WTC11 (cell line): ENCODE measurements at regions not wholly inside any gene's neighbourhood (a gene's known extent, or its start where the extent isn't known, plus 50 kb on each side); places are given as distances from the start of the nearest gene placed in this dataset.

ENCODE experiments used
- AFF4 ChIP-seq: sonication (generic); formaldehyde crosslinking; IDR thresholded peaks from 2 replicates; pipeline ENCODE4 v1.8.1; 2023; ENCODE audit warnings: mild to moderate bottlenecking, missing genetic modification reagents, borderline replicate concordance
- CBFB ChIP-seq: sonication (generic); formaldehyde crosslinking; IDR thresholded peaks from 2 replicates; pipeline ENCODE4 v1.8.1; 2022; ENCODE audit warnings: mild to moderate bottlenecking, low read depth, missing genetic modification reagents
- CTCF ChIP-seq: fragments of 200-600 bp; IDR thresholded peaks from 2 replicates; pipeline ENCODE4 v1.8.0; 2022; ENCODE audit warnings: antibody characterized with exemption
- E2F1 ChIP-seq: sonication (generic); formaldehyde crosslinking; IDR thresholded peaks from 2 replicates; pipeline ENCODE4 v1.8.0; 2022; ENCODE audit warnings: mild to moderate bottlenecking, missing genetic modification reagents
- ETV6 ChIP-seq: sonication (generic); formaldehyde crosslinking; IDR thresholded peaks from 2 replicates; pipeline ENCODE4 v1.8.1; 2022; ENCODE audit warnings: mild to moderate bottlenecking, missing genetic modification reagents
- FOXP4 ChIP-seq: sonication (generic); formaldehyde crosslinking; IDR thresholded peaks from 2 replicates; pipeline ENCODE4 v1.8.0; 2022; ENCODE audit warnings: mild to moderate bottlenecking, missing genetic modification reagents
- SP1 ChIP-seq: sonication (generic); formaldehyde crosslinking; conservative IDR thresholded peaks from 2 replicates; pipeline ENCODE4 v1.8.1; 2022; ENCODE audit warnings: missing genetic modification reagents
- STAT6 ChIP-seq: sonication (generic); formaldehyde crosslinking; conservative IDR thresholded peaks from 2 replicates; pipeline ENCODE4 v1.8.1; 2023; ENCODE audit warnings: mild to moderate bottlenecking, low read depth, missing genetic modification reagents, moderate library complexity
- TEAD4 ChIP-seq: sonication (generic); formaldehyde crosslinking; IDR thresholded peaks from 2 replicates; pipeline ENCODE4 v1.8.0; 2022; ENCODE audit warnings: mild to moderate bottlenecking, missing genetic modification reagents
- USF1 ChIP-seq: sonication (generic); formaldehyde crosslinking; IDR thresholded peaks from 2 replicates; pipeline ENCODE4 v1.8.0; 2022; ENCODE audit warnings: mild to moderate bottlenecking, missing genetic modification reagents
- ZBTB43 ChIP-seq: sonication (generic); formaldehyde crosslinking; IDR thresholded peaks from 2 replicates; pipeline ENCODE4 v1.8.1; 2023; ENCODE audit warnings: mild to moderate bottlenecking, missing genetic modification reagents

GRCh38 chr2:103172821-103173220 is 411.0 kb downstream of the TMEM182 start:
- no peak for TF ChIP-seq CTCF
- TF ChIP-seq ETV6 (CRISPR knock-in tag): no peak
- TF ChIP-seq SP1 (CRISPR knock-in tag): no peak
- TF ChIP-seq STAT6 (CRISPR knock-in tag): no peak
- no peak for TF ChIP-seq ZBTB43 (CRISPR knock-in tag)
- no peak for TF ChIP-seq USF1
- TF ChIP-seq FOXP4 (CRISPR knock-in tag): no peak
- TF ChIP-seq TEAD4 (CRISPR knock-in tag): no peak
- TF ChIP-seq E2F1 (CRISPR knock-in tag): no peak
- no peak for TF ChIP-seq CBFB (CRISPR knock-in tag)
- TF ChIP-seq AFF4: no peak
